Mesendoderm (in vitro differentiated cells): ENCODE measurements at regions not wholly inside any gene's neighbourhood (a gene's known extent, or its start where the extent isn't known, plus 50 kb on each side); places are given as distances from the start of the nearest gene placed in this dataset.

Experiments used
- DNase-seq: peaks from one replicate; pipeline ENCODE4 v3.0.0; 2013
- H2AK5ac ChIP-seq: 2 replicates; pipeline ENCODE4 v1.6.1; 2013; ENCODE audit warnings: low read length, inconsistent platforms
- H2BK120ac ChIP-seq: 2 replicates; pipeline ENCODE4 v1.6.1; 2013; ENCODE audit warnings: low read depth, mild to moderate bottlenecking, low read length, moderate library complexity, mixed read lengths
- H2BK15ac ChIP-seq: replicated peaks from 2 replicates; pipeline ENCODE4 v1.6.1; 2013; ENCODE audit warnings: low read depth, mild to moderate bottlenecking, moderate library complexity
- H2BK5ac ChIP-seq: 2 replicates; pipeline ENCODE4 v1.6.1; 2013; ENCODE audit warnings: low read length, inconsistent platforms
- H3K18ac ChIP-seq: 2 replicates; pipeline ENCODE4 v1.6.1; 2013; ENCODE audit warnings: mild to moderate bottlenecking, low read length, mixed read lengths
- H3K23ac ChIP-seq: one replicate; pipeline ENCODE4 v1.6.1; 2013; ENCODE audit warnings: low read length
- H3K27ac ChIP-seq: 2 replicates; pipeline ENCODE4 v1.5.1; 2013; ENCODE audit warnings: low read depth, mild to moderate bottlenecking, inconsistent platforms, low read length, moderate library complexity
- H3K27me3 ChIP-seq: 2 replicates; pipeline ENCODE4 v1.6.1; 2013; ENCODE audit warnings: low read length, control low read depth, mild to moderate bottlenecking, inconsistent platforms; ENCODE audit not compliant: insufficient read depth, poor library complexity
- H3K36me3 ChIP-seq: 2 replicates; pipeline ENCODE4 v1.6.1; 2013; ENCODE audit warnings: low read length, inconsistent platforms; ENCODE audit not compliant: control insufficient read depth, insufficient read depth
- H3K4ac ChIP-seq: one replicate; pipeline ENCODE4 v1.6.1; 2013; ENCODE audit warnings: low read depth, mild to moderate bottlenecking, low read length, moderate library complexity
- H3K4me1 ChIP-seq: 2 replicates; pipeline ENCODE4 v1.6.1; 2013; ENCODE audit warnings: low read depth, low read length, inconsistent platforms; ENCODE audit not compliant: control insufficient read depth
- H3K4me2 ChIP-seq: 2 replicates; pipeline ENCODE4 v1.6.1; 2013; ENCODE audit warnings: low read length
- H3K4me3 ChIP-seq: 2 replicates; pipeline ENCODE4 v1.5.1; 2013; ENCODE audit warnings: mild to moderate bottlenecking, low read length
- H3K56ac ChIP-seq: one replicate; pipeline ENCODE4 v1.6.1; 2013; ENCODE audit warnings: low read length
- H3K79me1 ChIP-seq: 2 replicates; pipeline ENCODE4 v1.6.1; 2013; ENCODE audit warnings: low read length, inconsistent platforms
- H3K79me2 ChIP-seq: 2 replicates; pipeline ENCODE4 v1.6.1; 2013; ENCODE audit warnings: mild to moderate bottlenecking, low read length; ENCODE audit not compliant: control insufficient read depth, insufficient read depth
- H3K9ac ChIP-seq: 2 replicates; pipeline ENCODE4 v1.6.1; 2013; ENCODE audit warnings: low read length, inconsistent platforms
- H4K5ac ChIP-seq: one replicate; pipeline ENCODE4 v1.6.1; 2013; ENCODE audit warnings: low read length
- H4K8ac ChIP-seq: one replicate; pipeline ENCODE4 v1.6.1; 2013; ENCODE audit warnings: low read depth, mild to moderate bottlenecking, control low read depth, low read length, moderate library complexity
- WGBS: extraction: QIAGEN DNeasy Blood & Tissue Kit; methylation state at CpG from one replicate; pipeline ENCODE4 v1.1.7; 2013; ENCODE audit warnings: low lambda C conversion rate, missing lambda C conversion rate; ENCODE audit not compliant: insufficient coverage; ENCODE audit errors: extremely low coverage; 5-methylcytosine and 5-hydroxymethylcytosine counted together

DNA sequence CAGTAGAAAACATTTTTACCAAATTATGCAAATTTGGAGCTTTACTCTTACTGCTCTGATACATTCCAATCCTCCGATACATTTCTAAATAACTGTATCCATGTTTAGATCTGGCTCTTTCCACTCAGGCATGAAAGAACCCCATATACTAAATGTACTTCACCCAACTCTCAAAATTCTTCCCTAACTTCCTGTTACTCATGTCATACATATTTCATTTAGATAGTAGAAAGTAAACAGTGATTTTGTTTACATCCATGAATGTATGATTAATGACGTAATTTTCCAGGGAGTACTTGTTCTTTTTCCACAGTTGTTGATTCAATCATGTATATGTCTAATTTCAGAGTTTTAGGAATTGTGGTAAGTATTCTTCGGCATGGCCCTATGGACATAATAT lies 1426.5 kb upstream of the C9orf72 start:
- WGBS = no CpG with 5 or more reads among the region's 3 CpGs
- Histone ChIP-seq H3K4me1 (no peaks in the 10 kb centered on the region), H3K27ac (no peak overlapping the region), H3K27me3 (no peaks in the 10 kb centered on the region), H2AK5ac (no peak overlapping the region), H3K4ac (no peak overlapping the region), H2BK120ac (no peak overlapping the region), H4K8ac (no peak overlapping the region), H3K18ac (no peak overlapping the region), H2BK15ac (no peak overlapping the region), H3K36me3 (no peaks in the 10 kb centered on the region), H3K79me1 (no peaks in the 10 kb centered on the region), H3K4me2 (no peak overlapping the region), H3K56ac (no peak overlapping the region), H3K9ac (no peak overlapping the region), H3K79me2 (no peaks in the 10 kb centered on the region), H3K4me3 (no peak overlapping the region), H3K23ac (no peak overlapping the region), H4K5ac (no peak overlapping the region), H2BK5ac (no peak overlapping the region)
- DNase-seq = no peak

GRCh38 chr9:29001006-29001405 lies 1427.7 kb upstream of the C9orf72 start:
- WGBS = no CpG with 5 or more reads among the region's 3 CpGs

DNA sequence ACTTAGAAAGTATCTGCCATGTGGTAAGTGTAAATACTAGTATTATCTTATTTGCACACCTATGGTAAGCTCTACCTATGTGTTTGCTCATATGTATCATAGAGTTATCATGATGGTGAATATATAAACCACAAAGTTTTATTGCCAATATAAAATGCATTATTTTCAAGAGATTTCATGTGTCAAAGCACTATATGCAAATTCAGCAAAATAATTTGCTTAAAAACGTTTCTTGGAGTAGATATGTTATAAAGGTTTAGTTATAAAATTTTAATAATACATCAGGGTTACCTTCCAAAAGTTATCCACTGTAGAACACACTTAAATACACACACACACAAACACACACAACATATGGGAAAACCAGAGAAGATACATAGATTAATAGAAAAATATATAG lies 1431.7 kb upstream of the C9orf72 start:
- Histone ChIP-seq H2AK5ac (no peak overlapping the region), H3K4me2 (no peak overlapping the region)

More at GRCh38 chr9:29001006-29001405, 1427.7 kb upstream of the C9orf72 start:
- Histone ChIP-seq H3K36me3 (no peaks in the 10 kb centered on the region), H3K4me2 (no peak overlapping the region), H3K27me3 (no peaks in the 10 kb centered on the region), H4K8ac (no peak overlapping the region), H3K79me2 (no peaks in the 10 kb centered on the region), H3K56ac (no peak overlapping the region), H3K27ac (no peak overlapping the region), H2BK5ac (no peak overlapping the region), H3K4me3 (no peak overlapping the region), H2BK15ac (no peak overlapping the region), H3K23ac (no peak overlapping the region), H2BK120ac (no peak overlapping the region), H3K9ac (no peak overlapping the region), H3K18ac (no peak overlapping the region), H3K4ac (no peak overlapping the region), H2AK5ac (no peak overlapping the region), H3K4me1 (no peaks in the 10 kb centered on the region), H3K79me1 (no peaks in the 10 kb centered on the region), H4K5ac (no peak overlapping the region)
- DNase-seq = no peak

GRCh38 chr9:29006628-29007027 lies 1433.3 kb upstream of the C9orf72 start:
- H2BK5ac ChIP-seq = no peak overlapping the region
- no peaks in the 10 kb centered on the region for H3K36me3 ChIP-seq
- H2BK15ac ChIP-seq = no peak overlapping the region
- H3K23ac ChIP-seq = no peak overlapping the region
- no peak overlapping the region for H3K9ac ChIP-seq
- no peak overlapping the region for H3K27ac ChIP-seq
- H2AK5ac ChIP-seq = no peak overlapping the region
- no peaks in the 10 kb centered on the region for H3K79me2 ChIP-seq
- no peaks in the 10 kb centered on the region for H3K79me1 ChIP-seq
- no peak overlapping the region for H3K4ac ChIP-seq
- no CpG with 5 or more reads among the region's 4 CpGs for WGBS
- H3K18ac ChIP-seq = no peak overlapping the region
- H3K56ac ChIP-seq = no peak overlapping the region
- H3K27me3 ChIP-seq = no peaks in the 10 kb centered on the region
- no peak for DNase-seq
- H3K4me3 ChIP-seq = no peak overlapping the region
- no peak overlapping the region for H3K4me2 ChIP-seq
- H4K5ac ChIP-seq = no peak overlapping the region
- H3K4me1 ChIP-seq = no peaks in the 10 kb centered on the region
- H2BK120ac ChIP-seq = no peak overlapping the region
- H4K8ac ChIP-seq = no peak overlapping the region

More for the DNA sequence above, 1431.7 kb upstream of the C9orf72 start:
- Histone ChIP-seq H3K9ac (no peak overlapping the region), H3K4me3 (no peak overlapping the region), H4K8ac (no peak overlapping the region), H3K4me1 (no peaks in the 10 kb centered on the region), H3K23ac (no peak overlapping the region), H3K79me1 (no peaks in the 10 kb centered on the region), H3K27ac (no peak overlapping the region), H2BK120ac (no peak overlapping the region), H4K5ac (no peak overlapping the region), H3K36me3 (no peaks in the 10 kb centered on the region), H3K79me2 (no peaks in the 10 kb centered on the region), H2BK15ac (no peak overlapping the region), H2BK5ac (no peak overlapping the region), H3K27me3 (no peaks in the 10 kb centered on the region), H3K18ac (no peak overlapping the region), H3K4ac (no peak overlapping the region), H3K56ac (no peak overlapping the region)
- DNase-seq = no peak
- no CpG with 5 or more reads among the region's 1 CpG for WGBS

- Histone ChIP-seq H2BK120ac (no peak overlapping the region), H3K9ac (no peak overlapping the region), H2BK15ac (no peak overlapping the region), H3K36me3 (no peaks in the 10 kb centered on the region), H3K4ac (no peak overlapping the region), H3K4me2 (no peak overlapping the region), H2AK5ac (no peak overlapping the region), H3K79me2 (no peaks in the 10 kb centered on the region), H3K18ac (no peak overlapping the region), H4K5ac (no peak overlapping the region), H4K8ac (no peak overlapping the region), H3K79me1 (no peaks in the 10 kb centered on the region), H3K56ac (no peak overlapping the region), H3K27ac (no peak overlapping the region), H3K27me3 (no peaks in the 10 kb centered on the region), H2BK5ac (no peak overlapping the region), H3K23ac (no peak overlapping the region), H3K4me3 (no peak overlapping the region), H3K4me1 (no peaks in the 10 kb centered on the region)
- no CpG with 5 or more reads among the region's 2 CpGs for WGBS
- no peak for DNase-seq
Observed at GRCh38 chr9:29012911-29013310, 1439.6 kb upstream of the C9orf72 start.

GRCh38 chr9:29021632-29022031 lies 1448.4 kb upstream of the C9orf72 start:
- Histone ChIP-seq H3K4me3 (no peak overlapping the region), H4K5ac (no peak overlapping the region), H2AK5ac (no peak overlapping the region), H3K56ac (no peak overlapping the region), H3K4me1 (no peaks in the 10 kb centered on the region), H3K79me2 (no peaks in the 10 kb centered on the region), H4K8ac (no peak overlapping the region), H3K27me3 (no peaks in the 10 kb centered on the region), H3K4ac (no peak overlapping the region), H3K79me1 (no peaks in the 10 kb centered on the region), H3K27ac (no peak overlapping the region), H2BK120ac (no peak overlapping the region), H2BK5ac (no peak overlapping the region), H2BK15ac (no peak overlapping the region), H3K18ac (no peak overlapping the region), H3K36me3 (no peaks in the 10 kb centered on the region), H3K4me2 (no peak overlapping the region), H3K9ac (no peak overlapping the region), H3K23ac (no peak overlapping the region)
- DNase-seq = no peak
